ENCODE measurements at regions not wholly inside any gene's neighbourhood (a gene's known extent, or its start where the extent isn't known, plus 50 kb on each side); places are given as distances from the start of the nearest gene placed in this dataset.

- H3K9me3 ChIP-seq (ENCODE audit: low read length): no peaks in the 10 kb centered on the region
- no peak overlapping the region for H2AFZ ChIP-seq (ENCODE audit: low read length)
- no peak overlapping the region for H3K4me2 ChIP-seq (ENCODE audit: low read length)
- H3K4me1 ChIP-seq (ENCODE audit: insufficient read depth, low read length, severe bottlenecking): no peaks in the 10 kb centered on the region
- H3K36me3 ChIP-seq (ENCODE audit: insufficient read depth, low read length): no peaks in the 10 kb centered on the region
- no peak overlapping the region for H3K4me3 ChIP-seq (ENCODE audit: low read depth, low read length, poor library complexity, severe bottlenecking)
- no peak for TF ChIP-seq EZH2 (IDR thresholded peaks at IDR 0.05; ENCODE audit: borderline replicate concordance, low read length)
- TF ChIP-seq, protein P1, sequence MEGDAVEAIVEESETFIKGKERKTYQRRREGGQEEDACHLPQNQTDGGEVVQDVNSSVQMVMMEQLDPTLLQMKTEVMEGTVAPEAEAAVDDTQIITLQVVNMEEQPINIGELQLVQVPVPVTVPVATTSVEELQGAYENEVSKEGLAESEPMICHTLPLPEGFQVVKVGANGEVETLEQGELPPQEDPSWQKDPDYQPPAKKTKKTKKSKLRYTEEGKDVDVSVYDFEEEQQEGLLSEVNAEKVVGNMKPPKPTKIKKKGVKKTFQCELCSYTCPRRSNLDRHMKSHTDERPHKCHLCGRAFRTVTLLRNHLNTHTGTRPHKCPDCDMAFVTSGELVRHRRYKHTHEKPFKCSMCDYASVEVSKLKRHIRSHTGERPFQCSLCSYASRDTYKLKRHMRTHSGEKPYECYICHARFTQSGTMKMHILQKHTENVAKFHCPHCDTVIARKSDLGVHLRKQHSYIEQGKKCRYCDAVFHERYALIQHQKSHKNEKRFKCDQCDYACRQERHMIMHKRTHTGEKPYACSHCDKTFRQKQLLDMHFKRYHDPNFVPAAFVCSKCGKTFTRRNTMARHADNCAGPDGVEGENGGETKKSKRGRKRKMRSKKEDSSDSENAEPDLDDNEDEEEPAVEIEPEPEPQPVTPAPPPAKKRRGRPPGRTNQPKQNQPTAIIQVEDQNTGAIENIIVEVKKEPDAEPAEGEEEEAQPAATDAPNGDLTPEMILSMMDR (IDR thresholded peaks at IDR 0.05; ENCODE audit: low read length): no peak
- no peaks in the 10 kb centered on the region for H4K20me1 ChIP-seq (ENCODE audit: insufficient read depth, low read length)
- no peaks in the 10 kb centered on the region for H3F3A ChIP-seq (ENCODE audit: insufficient read depth, low read length)
- no peaks in the 10 kb centered on the region for H3K9me2 ChIP-seq (ENCODE audit: low read depth, low read length)
- no peak overlapping the region for H3K27ac ChIP-seq (ENCODE audit: low read depth, low read length, poor library complexity, severe bottlenecking)
- H3K9ac ChIP-seq (ENCODE audit: low read length): no peak overlapping the region
- H3K79me2 ChIP-seq (ENCODE audit: insufficient read depth, low read length): no peaks in the 10 kb centered on the region
- no peaks in the 10 kb centered on the region for H3K27me3 ChIP-seq (ENCODE audit: insufficient read depth, low read length)
These were observed 298.9 kb upstream of the NR2F2 start for GRCh38 chr15:96031426-96032110.

DNA sequence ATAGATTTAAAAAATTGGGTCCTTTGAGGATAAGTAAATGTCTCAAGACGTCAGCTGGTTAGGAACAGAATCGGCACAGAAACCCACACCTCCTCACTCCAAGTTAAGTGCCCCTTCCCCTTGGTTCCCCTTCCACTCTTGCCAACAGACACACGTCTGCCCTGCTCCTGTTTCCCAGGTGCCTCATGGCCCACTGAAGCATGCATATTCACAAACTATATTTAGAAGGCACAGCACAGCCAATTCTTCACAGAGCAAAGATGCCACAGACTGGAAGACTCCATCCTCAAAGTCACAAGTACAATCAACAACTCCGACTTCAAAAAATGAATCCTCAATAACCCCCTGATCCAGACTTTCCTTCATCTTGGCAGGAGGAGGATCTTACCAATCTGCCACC is 295.4 kb upstream of the NR2F2 start:
- Histone ChIP-seq H4K20me1 (ENCODE audit: insufficient read depth, low read length) (no peaks in the 10 kb centered on the region), H3K36me3 (ENCODE audit: insufficient read depth, low read length) (no peaks in the 10 kb centered on the region), H3F3A (ENCODE audit: insufficient read depth, low read length) (no peaks in the 10 kb centered on the region), H3K9me2 (ENCODE audit: low read depth, low read length) (no peaks in the 10 kb centered on the region), H3K27me3 (ENCODE audit: insufficient read depth, low read length) (no peaks in the 10 kb centered on the region), H3K79me2 (ENCODE audit: insufficient read depth, low read length) (no peaks in the 10 kb centered on the region), H3K4me3 (ENCODE audit: low read depth, low read length, poor library complexity, severe bottlenecking) (no peak overlapping the region), H3K4me1 (ENCODE audit: insufficient read depth, low read length, severe bottlenecking) (no peaks in the 10 kb centered on the region), H3K4me2 (ENCODE audit: low read length) (no peak overlapping the region), H2AFZ (ENCODE audit: low read length) (no peak overlapping the region), H3K9ac (ENCODE audit: low read length) (no peak overlapping the region), H3K9me3 (ENCODE audit: low read length) (no peaks in the 10 kb centered on the region), H3K27ac (ENCODE audit: low read depth, low read length, poor library complexity, severe bottlenecking) (no peak overlapping the region)
- no peak for TF ChIP-seq EZH2 (IDR thresholded peaks at IDR 0.05; ENCODE audit: borderline replicate concordance, low read length)
- TF ChIP-seq, protein P1 (IDR thresholded peaks at IDR 0.05; ENCODE audit: low read length): no peak

- TF ChIP-seq, protein P1 (IDR thresholded peaks at IDR 0.05; ENCODE audit: low read length): no peak
- no peak for TF ChIP-seq EZH2 (IDR thresholded peaks at IDR 0.05; ENCODE audit: borderline replicate concordance, low read length)
- Histone ChIP-seq H3K27me3 (ENCODE audit: insufficient read depth, low read length) (no peaks in the 10 kb centered on the region), H3K9me2 (ENCODE audit: low read depth, low read length) (no peaks in the 10 kb centered on the region)
These were observed 294.9 kb upstream of the NR2F2 start for GRCh38 chr15:96035635-96036034.

More at GRCh38 chr15:96035635-96036034, 294.9 kb upstream of the NR2F2 start:
- H3K9me3 ChIP-seq (ENCODE audit: low read length): no peaks in the 10 kb centered on the region
- no peak overlapping the region for H3K4me3 ChIP-seq (ENCODE audit: low read depth, low read length, poor library complexity, severe bottlenecking)
- no peak overlapping the region for H3K27ac ChIP-seq (ENCODE audit: low read depth, low read length, poor library complexity, severe bottlenecking)
- H3K4me1 ChIP-seq (ENCODE audit: insufficient read depth, low read length, severe bottlenecking): no peaks in the 10 kb centered on the region
- H3K9ac ChIP-seq (ENCODE audit: low read length): no peak overlapping the region
- no peaks in the 10 kb centered on the region for H3K79me2 ChIP-seq (ENCODE audit: insufficient read depth, low read length)
- H3K4me2 ChIP-seq (ENCODE audit: low read length): no peak overlapping the region
- no peak overlapping the region for H2AFZ ChIP-seq (ENCODE audit: low read length)
- H3K36me3 ChIP-seq (ENCODE audit: insufficient read depth, low read length): no peaks in the 10 kb centered on the region
- no peaks in the 10 kb centered on the region for H3F3A ChIP-seq (ENCODE audit: insufficient read depth, low read length)
- no peaks in the 10 kb centered on the region for H4K20me1 ChIP-seq (ENCODE audit: insufficient read depth, low read length)
